ENCODE measurements at regions not wholly inside any gene's neighbourhood (a gene's known extent, or its start where the extent isn't known, plus 50 kb on each side); places are given as distances from the start of the nearest gene placed in this dataset.

- TF ChIP-seq EGR1 (IDR thresholded peaks at IDR 0.05) (no peak), ZBTB7A (IDR thresholded peaks at IDR 0.05; ENCODE audit: low read depth) (no peak), EP300 (IDR thresholded peaks at IDR 0.05; ENCODE audit: borderline replicate concordance) (no peak), RAD21 (IDR thresholded peaks at IDR 0.05; ENCODE audit: low read depth) (no peak), USF1 (IDR thresholded peaks at IDR 0.05) (no peak)
These were observed 124.6 kb upstream of the GBE1 start for GRCh38 chr3:81886081-81886480.

- TF ChIP-seq RAD21 (IDR thresholded peaks at IDR 0.05; ENCODE audit: low read depth) (no peak), NFIC (IDR thresholded peaks at IDR 0.05) (no peak), EGR1 (IDR thresholded peaks at IDR 0.05) (no peak), TCF12 (IDR thresholded peaks at IDR 0.05; ENCODE audit: low read depth) (no peak), TEAD4 (IDR thresholded peaks at IDR 0.05) (no peak), REST (IDR thresholded peaks at IDR 0.05; ENCODE audit: low read depth) (no peak)
These were observed 123.3 kb upstream of the GBE1 start for GRCh38 chr3:81884791-81885190.

- TF ChIP-seq EGR1 (IDR thresholded peaks at IDR 0.05): no peak
- TF ChIP-seq NFIC (IDR thresholded peaks at IDR 0.05): no peak
- TF ChIP-seq MAX (IDR thresholded peaks at IDR 0.05): no peak
- TF ChIP-seq RAD21 (IDR thresholded peaks at IDR 0.05; ENCODE audit: low read depth): no peak
- TF ChIP-seq REST (IDR thresholded peaks at IDR 0.05; ENCODE audit: low read depth): no peak
- TF ChIP-seq CREB1 (IDR thresholded peaks at IDR 0.05; ENCODE audit: low read depth): no peak
- TF ChIP-seq CEBPB (IDR thresholded peaks at IDR 0.05): no peak
- no peak for TF ChIP-seq EP300 (IDR thresholded peaks at IDR 0.05; ENCODE audit: borderline replicate concordance)
- no peak for TF ChIP-seq YY1 (IDR thresholded peaks at IDR 0.05; ENCODE audit: low read depth)
- no peak for TF ChIP-seq ZBTB7A (IDR thresholded peaks at IDR 0.05; ENCODE audit: low read depth)
- TF ChIP-seq USF1 (IDR thresholded peaks at IDR 0.05): no peak
- TF ChIP-seq FOXM1 (IDR thresholded peaks at IDR 0.05; ENCODE audit: borderline replicate concordance, low read depth): no peak
- no peak for TF ChIP-seq TEAD4 (IDR thresholded peaks at IDR 0.05)
- no peak for TF ChIP-seq TAF1 (IDR thresholded peaks at IDR 0.05; ENCODE audit: low read depth)
- TF ChIP-seq TCF12 (IDR thresholded peaks at IDR 0.05; ENCODE audit: low read depth): no peak
These were observed 115.4 kb upstream of the GBE1 start for GRCh38 chr3:81876826-81877225.

- peak; percentile 62 for TF ChIP-seq NFIC (IDR thresholded peaks at IDR 0.05)
- TF ChIP-seq TEAD4 (IDR thresholded peaks at IDR 0.05): peak; percentile 68
- no peak for TF ChIP-seq CREB1 (IDR thresholded peaks at IDR 0.05; ENCODE audit: low read depth)
These were observed 113.3 kb upstream of the GBE1 start for GRCh38 chr3:81874738-81875137.

- TF ChIP-seq USF1 (IDR thresholded peaks at IDR 0.05): no peak
- TF ChIP-seq NFIC (IDR thresholded peaks at IDR 0.05): no peak
- TF ChIP-seq TAF1 (IDR thresholded peaks at IDR 0.05; ENCODE audit: low read depth): no peak
- TF ChIP-seq CREB1 (IDR thresholded peaks at IDR 0.05; ENCODE audit: low read depth): no peak
- TF ChIP-seq EP300 (IDR thresholded peaks at IDR 0.05; ENCODE audit: borderline replicate concordance): no peak
- no peak for TF ChIP-seq REST (IDR thresholded peaks at IDR 0.05; ENCODE audit: low read depth)
- no peak for TF ChIP-seq TCF12 (IDR thresholded peaks at IDR 0.05; ENCODE audit: low read depth)
- no peak for TF ChIP-seq TEAD4 (IDR thresholded peaks at IDR 0.05)
- TF ChIP-seq RAD21 (IDR thresholded peaks at IDR 0.05; ENCODE audit: low read depth): no peak
- TF ChIP-seq MAX (IDR thresholded peaks at IDR 0.05): no peak
- no peak for TF ChIP-seq EGR1 (IDR thresholded peaks at IDR 0.05)
- no peak for TF ChIP-seq FOXM1 (IDR thresholded peaks at IDR 0.05; ENCODE audit: borderline replicate concordance, low read depth)
- TF ChIP-seq ZBTB7A (IDR thresholded peaks at IDR 0.05; ENCODE audit: low read depth): no peak
- no peak for TF ChIP-seq CEBPB (IDR thresholded peaks at IDR 0.05)
- no peak for TF ChIP-seq YY1 (IDR thresholded peaks at IDR 0.05; ENCODE audit: low read depth)
These were observed 111.1 kb upstream of the GBE1 start for GRCh38 chr3:81872566-81872965.
